ENCODE measurements at regions not wholly inside any gene's neighbourhood (a gene's known extent, or its start where the extent isn't known, plus 50 kb on each side); places are given as distances from the start of the nearest gene placed in this dataset.

GRCh38 chr1:237981223-237981622, 90.5 kb upstream of the ZP4 start:
- Histone ChIP-seq H4K20me1 (ENCODE audit: control insufficient read depth, insufficient read depth, insufficient read length) (no peaks in the 10 kb centered on the region), H3T11ph (ENCODE audit: low read length) (no peak overlapping the region), H4K91ac (ENCODE audit: insufficient read length, low read depth, low read length) (no peak overlapping the region), H3K4ac (ENCODE audit: low read depth, low read length) (no peak overlapping the region), H3K18ac (ENCODE audit: insufficient read length, low read depth, low read length) (no peak overlapping the region), H2AFZ (ENCODE audit: low read length) (no peak overlapping the region), H2BK5ac (ENCODE audit: insufficient read length, low read length) (no peak overlapping the region), H3K27ac (ENCODE audit: insufficient read length, low read depth, low read length) (no peak overlapping the region), H2BK15ac (ENCODE audit: low read depth, low read length) (no peak overlapping the region), H4K8ac (replicated peaks; ENCODE audit: insufficient read length, low read depth, low read length) (no peak overlapping the region), H3K79me1 (ENCODE audit: insufficient read depth, low read depth, low read length, poor library complexity, severe bottlenecking) (no peaks in the 10 kb centered on the region), H3K23me2 (ENCODE audit: insufficient read length, low read depth, low read length, poor library complexity, severe bottlenecking) (no peaks in the 10 kb centered on the region), H3K27me3 (ENCODE audit: insufficient read depth, low read length) (no peaks in the 10 kb centered on the region), H2BK12ac (ENCODE audit: insufficient read length, low read depth, low read length) (no peak overlapping the region), H3K79me2 (ENCODE audit: insufficient read depth, low read length) (no peaks in the 10 kb centered on the region), H3K14ac (ENCODE audit: insufficient read depth, low read length) (no peak overlapping the region), H2BK120ac (ENCODE audit: low read depth, low read length, poor library complexity, severe bottlenecking) (no peak overlapping the region), H3K4me2 (ENCODE audit: insufficient read depth, insufficient read length, low read length) (no peak overlapping the region), H3K9ac (ENCODE audit: extremely low read depth, insufficient read length, low read length) (no peak overlapping the region), H3K23ac (ENCODE audit: insufficient read length, low read depth, low read length) (no peak overlapping the region), H3K9me3 (ENCODE audit: control insufficient read depth, low read depth, low read length) (no peaks in the 10 kb centered on the region), H4K5ac (ENCODE audit: insufficient read length, low read depth, low read length) (no peak overlapping the region), H2BK20ac (ENCODE audit: low read depth, low read length, poor library complexity, severe bottlenecking) (no peak overlapping the region), H3K56ac (ENCODE audit: insufficient read length, low read depth, low read length) (no peak overlapping the region), H2AK5ac (ENCODE audit: insufficient read length, low read length) (no peak overlapping the region), H3K4me1 (ENCODE audit: insufficient read depth, low read length) (no peaks in the 10 kb centered on the region)
- Mint-ChIP-seq H3K4me3 (no peak overlapping the region), H3K27ac (no peak overlapping the region), H3K27me3 (ENCODE audit: low read depth) (no peaks in the 10 kb centered on the region), H3K9me3 (no peaks in the 10 kb centered on the region), H3K36me3 (ENCODE audit: insufficient read depth in 1 of 3, low read depth in 3 of 3) (no peaks in the 10 kb centered on the region), H3K4me1 (peaks cover 24 to 26% of the 10 kb centered on the region in 2 experiments)
- DNase-seq = no peak
- no CpG with 5 or more reads among the region's 3 CpGs for WGBS (ENCODE audit: extremely low coverage, insufficient read length, low lambda C conversion rate)
- TF ChIP-seq, protein P1, sequence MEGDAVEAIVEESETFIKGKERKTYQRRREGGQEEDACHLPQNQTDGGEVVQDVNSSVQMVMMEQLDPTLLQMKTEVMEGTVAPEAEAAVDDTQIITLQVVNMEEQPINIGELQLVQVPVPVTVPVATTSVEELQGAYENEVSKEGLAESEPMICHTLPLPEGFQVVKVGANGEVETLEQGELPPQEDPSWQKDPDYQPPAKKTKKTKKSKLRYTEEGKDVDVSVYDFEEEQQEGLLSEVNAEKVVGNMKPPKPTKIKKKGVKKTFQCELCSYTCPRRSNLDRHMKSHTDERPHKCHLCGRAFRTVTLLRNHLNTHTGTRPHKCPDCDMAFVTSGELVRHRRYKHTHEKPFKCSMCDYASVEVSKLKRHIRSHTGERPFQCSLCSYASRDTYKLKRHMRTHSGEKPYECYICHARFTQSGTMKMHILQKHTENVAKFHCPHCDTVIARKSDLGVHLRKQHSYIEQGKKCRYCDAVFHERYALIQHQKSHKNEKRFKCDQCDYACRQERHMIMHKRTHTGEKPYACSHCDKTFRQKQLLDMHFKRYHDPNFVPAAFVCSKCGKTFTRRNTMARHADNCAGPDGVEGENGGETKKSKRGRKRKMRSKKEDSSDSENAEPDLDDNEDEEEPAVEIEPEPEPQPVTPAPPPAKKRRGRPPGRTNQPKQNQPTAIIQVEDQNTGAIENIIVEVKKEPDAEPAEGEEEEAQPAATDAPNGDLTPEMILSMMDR (conservative IDR thresholded peaks at IDR 0.05) = no peak
